NCI-H2107 treated with DMSO at 0.1 percent for 48 hours (cell line): ENCODE measurements at regions not wholly inside any gene's neighbourhood (a gene's known extent, or its start where the extent isn't known, plus 50 kb on each side); places are given as distances from the start of the nearest gene placed in this dataset.

ENCODE experiments used
- DNase-seq: peaks from one replicate; lab custom pipeline; 2025; ENCODE audit not compliant: unreplicated experiment; lab: John Stamatoyannopoulos, UW

GRCh38 chr15:70449311-70450141 lies 313.8 kb downstream of the UACA start:
- no peak for DNase-seq

GRCh38 chr15:70447928-70448698 lies 315.2 kb downstream of the UACA start:
- no peak for DNase-seq

GRCh38 chr15:70447521-70447920 lies 315.8 kb downstream of the UACA start:
- DNase-seq = no peak

- no peak for DNase-seq
Observed at GRCh38 chr15:70447081-70447480, 316.3 kb downstream of the UACA start.

GRCh38 chr15:70443486-70444273 lies 319.7 kb downstream of the UACA start:
- no peak for DNase-seq

GRCh38 chr15:70442616-70443321 lies 320.6 kb downstream of the UACA start:
- DNase-seq = no peak

GRCh38 chr15:70442211-70442610 lies 321.1 kb downstream of the UACA start:
- no peak for DNase-seq

- no peak for DNase-seq
Observed at GRCh38 chr15:70440416-70441138, 322.8 kb downstream of the UACA start.

GRCh38 chr15:70439880-70440279 lies 323.5 kb downstream of the UACA start:
- DNase-seq = no peak

GRCh38 chr15:70439304-70439877 lies 324.0 kb downstream of the UACA start:
- DNase-seq = no peak

- no peak for DNase-seq
Observed at GRCh38 chr15:70438776-70439175, 324.6 kb downstream of the UACA start.

- no peak for DNase-seq
Observed at GRCh38 chr15:70437882-70438451, 325.4 kb downstream of the UACA start.

- no peak for DNase-seq
Observed at GRCh38 chr15:70437089-70437488, 326.3 kb downstream of the UACA start.

GRCh38 chr15:70436428-70436827 lies 326.9 kb downstream of the UACA start:
- DNase-seq = no peak

GRCh38 chr15:70435872-70436271 lies 327.5 kb downstream of the UACA start:
- no peak for DNase-seq

GRCh38 chr15:70435369-70435768 lies 328.0 kb downstream of the UACA start:
- DNase-seq = no peak

GRCh38 chr15:70433586-70434324 lies 329.6 kb downstream of the UACA start:
- no peak for DNase-seq

GRCh38 chr15:70432924-70433495 lies 330.3 kb downstream of the UACA start:
- no peak for DNase-seq
